NAMALWA (cell line): ENCODE measurements at regions not wholly inside any gene's neighbourhood (a gene's known extent, or its start where the extent isn't known, plus 50 kb on each side); places are given as distances from the start of the nearest gene placed in this dataset.
A peak's percentile ranks its signal among the peaks of the same experiment; 100 is the strongest.

Experiments
- DNase-seq: peaks from one replicate; pipeline ENCODE4 v3.0.0-alpha.2; 2015; ENCODE audit warnings: low spot score

GRCh38 chr13:104318121-104318520 lies 1251.9 kb upstream of the SLC10A2 start:
- peak; percentile 14 for DNase-seq

- no peak for DNase-seq
Measured at GRCh38 chr13:104315606-104316005, 1249.4 kb upstream of the SLC10A2 start.

GRCh38 chr13:104314926-104315535 lies 1248.8 kb upstream of the SLC10A2 start:
- DNase-seq = no peak

- DNase-seq = no peak
Measured at GRCh38 chr13:104314321-104314720, 1248.1 kb upstream of the SLC10A2 start.

GRCh38 chr13:104310861-104311260 lies 1244.6 kb upstream of the SLC10A2 start:
- no peak for DNase-seq

GRCh38 chr13:104309431-104309830 lies 1243.2 kb upstream of the SLC10A2 start:
- DNase-seq = no peak

- DNase-seq = no peak
Measured at GRCh38 chr13:104301171-104301975, 1235.2 kb upstream of the SLC10A2 start.

DNA sequence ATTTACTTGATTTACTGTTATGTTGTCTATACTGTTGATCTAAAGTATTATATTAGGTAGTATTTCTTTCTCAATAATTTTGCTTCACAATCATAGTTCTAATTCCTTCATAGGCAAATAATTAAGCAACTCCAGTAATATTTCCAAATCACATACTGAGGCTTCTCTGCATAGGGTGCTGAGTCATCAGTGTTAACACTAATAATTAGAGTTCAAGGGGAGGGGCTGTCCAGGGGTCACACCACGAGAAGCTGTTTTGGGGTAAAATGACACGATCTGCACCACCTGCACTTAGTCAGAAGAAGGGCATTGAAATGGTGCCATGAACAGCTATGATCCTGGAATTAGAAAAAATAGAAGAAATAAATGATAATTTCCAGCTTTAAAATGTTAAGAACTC lies 1230.9 kb upstream of the SLC10A2 start:
- DNase-seq = no peak

GRCh38 chr13:104296286-104296685 lies 1230.1 kb upstream of the SLC10A2 start:
- DNase-seq = no peak

DNA sequence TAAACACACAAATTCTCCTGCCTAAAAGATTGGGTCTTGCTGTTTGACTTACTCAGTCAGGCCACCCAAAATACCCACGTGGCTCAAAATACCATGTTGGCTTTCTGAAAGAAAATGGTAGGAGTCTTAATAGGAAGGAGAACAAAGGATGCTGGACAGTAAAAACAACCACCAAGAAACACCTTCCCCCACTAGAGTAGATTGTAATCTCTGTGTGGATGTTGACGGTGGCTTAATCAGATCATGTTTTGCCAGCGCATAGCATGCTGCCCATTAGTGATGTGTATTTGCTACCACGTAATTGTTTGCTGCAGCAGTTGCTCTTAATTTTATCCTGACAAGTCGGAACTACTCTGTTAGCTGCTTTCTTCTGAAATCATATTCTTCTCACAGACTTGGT lies 1229.3 kb upstream of the SLC10A2 start:
- DNase-seq = no peak

DNA sequence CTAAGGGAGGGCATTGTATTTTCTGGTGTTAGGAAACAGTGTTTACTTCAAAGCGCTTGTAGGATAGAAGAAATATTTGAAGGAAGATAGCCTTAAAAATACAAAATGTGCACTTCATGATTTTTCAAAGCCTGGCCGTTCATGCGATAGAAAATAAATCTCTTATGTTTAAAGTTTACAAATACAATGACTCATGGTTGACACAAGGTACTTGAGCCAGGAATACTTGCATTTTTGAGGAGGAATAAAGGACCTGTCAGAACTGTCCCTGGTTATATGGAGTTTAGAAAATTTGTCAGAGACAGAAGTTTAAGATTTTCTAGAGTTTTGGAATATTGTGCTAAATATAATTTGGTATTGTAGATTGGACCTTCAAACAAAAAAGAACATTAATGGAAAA lies 1223.2 kb upstream of the SLC10A2 start:
- no peak for DNase-seq

DNA sequence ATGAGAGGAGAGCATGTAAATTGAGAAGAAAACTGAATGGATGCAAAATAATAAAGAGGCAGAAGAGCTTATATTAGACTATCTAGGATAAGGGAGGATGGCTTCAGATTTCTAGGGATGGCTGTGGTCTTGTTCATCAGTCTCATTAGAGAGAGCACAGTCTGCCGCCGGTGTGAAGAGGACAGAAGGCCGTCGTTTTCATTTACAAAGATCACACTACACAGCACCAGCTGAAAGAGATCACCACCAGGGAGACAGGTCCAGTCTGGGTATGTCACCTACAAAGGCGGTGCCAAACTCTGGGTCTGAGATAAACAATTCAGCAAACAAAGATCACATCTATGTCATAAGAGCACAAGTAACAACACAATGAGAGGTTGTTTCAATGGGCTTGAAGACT lies 1222.3 kb upstream of the SLC10A2 start:
- no peak for DNase-seq

DNA sequence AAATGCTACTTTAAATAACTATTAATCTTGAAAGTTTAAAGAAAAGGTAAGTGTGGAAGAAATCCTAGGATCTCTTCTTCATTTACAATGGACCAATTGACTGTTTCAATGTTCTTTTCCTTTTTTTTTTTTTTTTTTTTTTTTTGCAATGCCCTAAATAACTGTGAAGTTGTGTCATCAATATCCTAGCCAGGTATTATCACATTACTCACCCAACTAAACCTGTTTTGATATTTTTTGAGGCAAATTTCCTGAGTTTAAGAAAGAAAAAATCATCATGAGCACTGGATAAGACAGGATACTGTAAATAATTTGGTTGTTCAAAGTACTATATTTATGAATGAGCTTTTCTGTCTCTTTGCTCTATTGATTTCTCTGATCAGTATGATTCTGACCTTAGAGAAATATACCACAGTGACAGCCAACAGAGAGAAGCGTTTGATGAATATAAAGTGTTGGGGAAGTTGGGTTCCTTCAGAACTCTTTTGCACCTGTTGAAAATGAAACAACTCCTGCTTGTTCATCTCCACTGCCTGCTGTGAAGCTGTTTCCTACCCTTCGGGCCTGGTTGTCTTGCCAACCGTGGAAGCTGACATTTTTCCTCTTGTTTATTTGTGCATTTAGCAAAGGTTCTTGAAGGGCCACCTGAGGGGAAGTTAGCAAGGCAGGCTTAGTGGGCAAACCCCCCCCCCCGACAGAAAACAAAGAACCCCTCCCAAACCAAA lies 1220.5 kb upstream of the SLC10A2 start:
- peak; percentile 26 for DNase-seq

DNA sequence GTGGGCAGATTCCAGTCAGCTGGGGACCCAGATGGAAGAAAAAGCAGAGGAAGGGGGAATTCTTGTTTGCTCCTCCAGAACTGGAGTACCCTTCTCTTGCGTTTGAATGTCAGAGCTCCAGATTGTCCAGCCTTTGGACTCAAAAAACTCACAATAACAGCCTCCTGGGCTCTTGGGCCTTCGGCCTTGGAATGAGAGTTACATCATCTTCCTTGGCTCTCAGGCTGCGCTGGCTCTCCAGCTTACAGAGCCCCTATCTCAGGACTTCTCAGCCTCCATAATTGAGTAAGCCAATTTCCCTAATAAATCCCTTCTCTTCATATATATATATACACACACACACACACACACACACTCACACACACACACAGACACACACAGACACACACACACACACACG lies 1215.7 kb upstream of the SLC10A2 start:
- no peak for DNase-seq

- no peak for DNase-seq
Measured at GRCh38 chr13:104270731-104271130, 1204.5 kb upstream of the SLC10A2 start.

GRCh38 chr13:104267206-104267811 lies 1201.1 kb upstream of the SLC10A2 start:
- no peak for DNase-seq

DNA sequence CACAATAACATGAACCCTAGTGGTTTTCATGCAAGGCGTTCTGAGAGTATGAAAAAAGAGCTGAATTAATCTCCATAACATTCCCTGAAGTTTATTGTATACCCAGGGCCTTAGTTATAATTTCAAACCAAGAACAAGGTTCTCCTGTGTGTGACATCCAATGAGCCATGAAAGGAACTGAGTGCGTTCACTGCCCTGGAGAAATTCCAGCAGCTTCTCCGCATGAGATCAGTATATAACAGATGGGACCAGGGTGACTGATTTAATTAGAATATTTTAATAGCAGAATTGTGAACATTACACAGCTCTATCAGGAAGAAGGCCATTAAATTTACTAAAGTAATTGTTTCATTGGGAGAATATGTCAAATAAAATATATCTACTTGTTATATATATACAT lies 1190.5 kb upstream of the SLC10A2 start:
- no peak for DNase-seq

- no peak for DNase-seq
Measured at GRCh38 chr13:104253063-104253680, 1187.0 kb upstream of the SLC10A2 start.

DNA sequence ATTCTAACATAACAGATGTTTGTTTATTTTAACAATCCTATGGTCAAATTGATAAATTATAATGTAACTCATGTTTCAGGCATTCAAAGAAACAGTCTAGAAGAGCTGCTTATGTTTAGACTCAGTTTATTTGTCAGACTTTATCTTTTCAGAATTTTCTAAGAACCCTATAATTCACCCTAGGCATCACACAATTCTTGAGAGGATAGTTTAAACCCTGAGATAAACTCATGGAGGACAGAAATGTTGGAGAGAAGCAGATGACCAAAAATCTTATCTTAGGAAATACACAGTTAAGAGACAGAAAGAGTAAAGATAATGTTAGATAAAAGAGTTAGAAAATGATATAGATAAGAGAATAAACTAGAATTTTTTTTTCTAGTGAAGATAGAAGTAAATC lies 1185.7 kb upstream of the SLC10A2 start:
- no peak for DNase-seq

- no peak for DNase-seq
Measured at GRCh38 chr13:104246955-104247354, 1180.7 kb upstream of the SLC10A2 start.

DNA sequence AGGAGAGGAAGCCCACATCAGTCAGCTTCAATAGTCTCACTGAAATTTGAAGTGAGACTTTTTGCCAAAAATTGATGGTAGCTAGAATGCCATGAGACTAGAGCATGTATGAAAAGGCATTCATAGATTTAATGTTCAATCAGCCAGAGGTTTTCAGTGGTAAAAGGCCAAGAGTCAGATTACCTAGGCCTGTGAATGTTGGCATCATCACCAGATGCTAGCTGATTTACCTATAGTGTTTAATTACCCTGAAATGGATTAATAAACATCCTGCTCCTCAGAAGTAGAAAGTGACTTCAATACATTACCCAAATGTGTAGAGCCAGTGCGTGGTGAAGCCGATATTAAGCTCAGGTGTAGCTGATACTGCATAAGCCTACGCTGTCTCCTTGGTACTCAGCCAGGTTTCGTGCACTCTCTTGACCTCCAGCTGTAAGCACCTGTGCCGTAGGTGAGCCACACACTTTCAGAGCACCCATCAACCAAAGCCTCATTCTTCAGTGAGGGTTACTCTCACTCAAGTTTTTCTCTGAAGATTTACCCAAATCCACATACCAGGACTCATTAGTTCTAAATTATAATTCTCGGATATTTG lies 1140.3 kb upstream of the SLC10A2 start:
- no peak for DNase-seq

DNA sequence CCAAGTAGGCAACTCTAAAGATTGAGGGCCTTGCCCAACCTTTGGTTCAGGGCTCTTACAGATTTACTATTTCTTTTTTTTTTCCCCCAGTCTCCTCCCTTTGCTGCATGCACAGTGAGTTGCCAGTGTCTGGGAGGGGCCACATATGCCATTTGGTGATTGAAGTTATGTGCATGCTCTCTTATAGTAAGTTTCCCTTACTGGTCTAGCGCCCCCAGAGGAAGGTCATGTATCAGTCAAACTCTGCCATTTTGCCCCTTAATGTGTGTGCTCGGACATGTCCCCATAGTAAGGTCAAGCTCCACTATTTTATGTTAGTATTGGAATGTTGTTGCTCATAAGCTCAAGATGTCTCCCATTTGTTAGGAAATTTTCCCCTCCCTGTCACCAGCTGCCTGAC lies 1138.0 kb upstream of the SLC10A2 start:
- peak; percentile 61 for DNase-seq
